GM23248 (cell line): ENCODE measurements at regions not wholly inside any gene's neighbourhood (a gene's known extent, or its start where the extent isn't known, plus 50 kb on each side); places are given as distances from the start of the nearest gene placed in this dataset.

Source experiments
- DNase-seq: peaks from one replicate; pipeline ENCODE4 v3.0.0-alpha.2; 2015
- H2AFZ ChIP-seq: fragments of 200-600 bp; sonication (generic); 2 replicates; pipeline ENCODE4 v1.6.1; 2016; ENCODE audit warnings: antibody characterized with exemption
- H3F3A ChIP-seq: fragments of 200-600 bp; sonication (generic); 2 replicates; pipeline ENCODE4 v1.6.1; 2016; ENCODE audit warnings: mild to moderate bottlenecking, antibody characterized with exemption, mixed run types; ENCODE audit not compliant: insufficient read depth
- H3K27ac ChIP-seq: fragments of 200-600 bp; sonication (generic); 2 replicates; pipeline ENCODE4 v1.5.1; 2016; ENCODE audit warnings: mild to moderate bottlenecking
- H3K27me3 ChIP-seq: fragments of 200-600 bp; sonication (generic); replicated peaks from 2 replicates; pipeline ENCODE4 v1.6.1; 2016; ENCODE audit warnings: mild to moderate bottlenecking; ENCODE audit not compliant: insufficient read depth
- H3K36me3 ChIP-seq: fragments of 200-600 bp; sonication (generic); 2 replicates; pipeline ENCODE4 v1.6.1; 2016; ENCODE audit warnings: low read depth, mild to moderate bottlenecking
- H3K4me1 ChIP-seq: fragments of 200-600 bp; sonication (generic); 2 replicates; pipeline ENCODE4 v1.6.1; 2016; ENCODE audit warnings: mild to moderate bottlenecking; ENCODE audit not compliant: insufficient read depth
- H3K4me2 ChIP-seq: fragments of 200-600 bp; sonication (generic); one replicate; pipeline ENCODE4 v1.6.1; 2016; ENCODE audit warnings: mild to moderate bottlenecking; ENCODE audit not compliant: unreplicated experiment
- H3K4me3 ChIP-seq: fragments of 200-600 bp; sonication (generic); 2 replicates; pipeline ENCODE4 v1.5.1; 2016; ENCODE audit warnings: mild to moderate bottlenecking
- H3K79me2 ChIP-seq: fragments of 200-600 bp; sonication (generic); 2 replicates; pipeline ENCODE4 v1.6.1; 2016; ENCODE audit warnings: mild to moderate bottlenecking; ENCODE audit not compliant: insufficient read depth
- H3K9ac ChIP-seq: fragments of 200-600 bp; sonication (generic); 2 replicates; pipeline ENCODE4 v1.6.1; 2016; ENCODE audit warnings: mild to moderate bottlenecking
- H3K9me2 ChIP-seq: fragments of 200-600 bp; sonication (generic); 2 replicates; pipeline ENCODE4 v1.6.1; 2016; ENCODE audit warnings: mixed run types, mild to moderate bottlenecking, moderate library complexity; ENCODE audit not compliant: insufficient read depth
- H3K9me3 ChIP-seq: fragments of 200-600 bp; sonication (generic); one replicate; pipeline ENCODE4 v1.6.1; 2017; ENCODE audit warnings: low read depth
- H4K20me1 ChIP-seq: fragments of 200-600 bp; sonication (generic); 2 replicates; pipeline ENCODE4 v1.6.0; 2016; ENCODE audit not compliant: insufficient read depth
- EZH2 ChIP-seq: fragments of 200-600 bp; sonication (generic); IDR thresholded peaks from 2 replicates; pipeline ENCODE4 v1.6.1; 2018; ENCODE audit warnings: antibody characterized with exemption, mild to moderate bottlenecking; ENCODE audit not compliant: insufficient read depth, poor library complexity, severe bottlenecking
- EZH2phosphoT487 ChIP-seq: fragments of 200-600 bp; sonication (generic); IDR thresholded peaks from 2 replicates; pipeline ENCODE4 v1.6.1; 2018; ENCODE audit warnings: antibody characterized with exemption, moderate library complexity, mild to moderate bottlenecking, low read depth; ENCODE audit not compliant: insufficient read depth
- WGBS, 2 experiments: methylation state at CpG; one replicate each; pipeline ENCODE4 v1.1.6; 2015 to 2017; ENCODE audit warnings: low lambda C conversion rate in 2 of 2, low coverage in 1 of 2; ENCODE audit errors: missing lambda C conversion rate in 2 of 2; 5-methylcytosine and 5-hydroxymethylcytosine counted together
- in situ Hi-C: fragments of 300-500 bp; cut with MboI; formaldehyde crosslinking; loops from 2 replicates; pipeline ENCODE4 v1.15.0; 2020

DNA sequence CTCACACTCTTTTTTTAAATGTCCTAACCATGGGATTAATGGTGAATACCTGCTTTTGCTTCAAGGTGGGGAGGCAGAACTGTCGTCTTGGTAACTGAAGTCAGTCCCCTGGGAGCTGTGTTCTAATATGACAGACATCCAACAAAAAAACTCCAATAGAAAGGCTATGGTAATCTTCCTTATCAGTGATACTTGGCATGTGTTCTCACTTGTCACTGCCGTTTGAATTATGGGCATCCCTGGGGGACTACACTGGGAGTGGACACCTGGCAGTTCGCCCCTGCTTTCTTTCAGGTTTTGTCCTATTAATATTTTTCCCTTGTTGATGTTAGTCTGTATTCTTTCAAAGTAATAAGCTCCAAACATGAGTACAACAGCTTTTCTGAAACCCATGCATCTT, 252.6 kb downstream of the SLITRK5 start:
- H3K36me3 ChIP-seq, result no peaks in the 10 kb centered on the region
- no peak for TF ChIP-seq EZH2
- no peak for TF ChIP-seq EZH2phosphoT487
- H3K9ac ChIP-seq, result no peak overlapping the region
- H3K27me3 ChIP-seq, result no peaks in the 10 kb centered on the region
- no peaks in the 10 kb centered on the region; the same call in 1 of the 2 replicates for H3K9me2 ChIP-seq
- H3K27ac ChIP-seq, result no peak overlapping the region
- 16 to 18% methylated on average over 3 of the region's 3 CpGs for WGBS, 2 experiments
- H3K4me1 ChIP-seq, result no peaks in the 10 kb centered on the region
- no peak overlapping the region for H2AFZ ChIP-seq
- no peak overlapping the region for H3K4me3 ChIP-seq
- H3K79me2 ChIP-seq, result no peaks in the 10 kb centered on the region
- H3K4me2 ChIP-seq, result no peak overlapping the region
- in situ Hi-C loops, result no loop called here
- H3K9me3 ChIP-seq, result no peaks in the 10 kb centered on the region
- H3F3A ChIP-seq, result no peaks in the 10 kb centered on the region
- DNase-seq, result no peak
- no peaks in the 10 kb centered on the region for H4K20me1 ChIP-seq

DNA sequence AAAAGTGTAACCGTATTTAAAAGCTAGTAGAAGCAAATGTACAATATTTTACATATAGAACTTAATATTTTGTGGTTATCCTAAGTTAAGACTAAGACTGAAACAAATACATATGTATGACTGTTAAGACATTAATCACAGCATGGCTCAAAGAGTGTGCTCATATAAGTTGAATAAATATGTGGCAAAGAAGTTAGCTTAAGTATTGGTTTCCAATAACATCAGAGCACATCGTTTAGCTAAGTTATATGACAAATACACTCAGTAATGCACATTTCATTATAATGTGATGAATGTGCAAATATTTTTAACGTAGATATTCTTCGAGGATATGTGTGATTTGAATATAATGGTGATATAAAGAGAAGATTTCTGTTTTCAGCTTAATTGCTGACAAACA, 253.8 kb downstream of the SLITRK5 start:
- WGBS, 2 experiments, result 19 to 20% methylated on average over 4 of the region's 4 CpGs
- H3K9me3 ChIP-seq, result no peaks in the 10 kb centered on the region
- H4K20me1 ChIP-seq, result no peaks in the 10 kb centered on the region
- no peak overlapping the region for H2AFZ ChIP-seq
- no peaks in the 10 kb centered on the region; the same call in 1 of the 2 replicates for H3K9me2 ChIP-seq
- TF ChIP-seq EZH2phosphoT487 (no peak), EZH2 (no peak)
- no peak overlapping the region for H3K27ac ChIP-seq
- no peaks in the 10 kb centered on the region for H3K36me3 ChIP-seq
- H3K4me1 ChIP-seq, result no peaks in the 10 kb centered on the region
- H3K27me3 ChIP-seq, result no peaks in the 10 kb centered on the region
- no peaks in the 10 kb centered on the region for H3F3A ChIP-seq
- H3K9ac ChIP-seq, result no peak overlapping the region
- in situ Hi-C loops, result no loop called here
- no peak overlapping the region for H3K4me3 ChIP-seq
- no peak overlapping the region for H3K4me2 ChIP-seq
- DNase-seq, result no peak
- H3K79me2 ChIP-seq, result no peaks in the 10 kb centered on the region

DNA sequence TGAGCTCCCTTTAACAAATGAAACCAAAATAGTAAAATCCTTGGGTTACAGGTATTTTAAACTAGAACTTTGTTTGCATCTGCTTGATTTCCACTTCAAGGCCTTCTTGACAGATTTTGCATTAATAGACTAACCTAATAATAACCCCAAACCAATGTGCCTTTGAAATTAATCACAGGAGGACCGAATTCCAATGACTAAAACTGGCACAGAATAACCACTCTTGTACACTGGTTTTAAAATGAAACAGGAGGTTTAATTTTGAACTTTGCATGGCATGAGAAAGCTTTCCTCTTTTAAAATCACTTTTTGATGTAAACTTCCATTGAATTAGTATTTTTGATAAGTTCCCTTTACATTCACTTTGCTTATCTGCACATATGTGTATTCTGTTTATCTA, 269.6 kb downstream of the SLITRK5 start:
- 4 to 10% methylated on average over 1 of the region's 1 CpG for WGBS, 2 experiments

DNA sequence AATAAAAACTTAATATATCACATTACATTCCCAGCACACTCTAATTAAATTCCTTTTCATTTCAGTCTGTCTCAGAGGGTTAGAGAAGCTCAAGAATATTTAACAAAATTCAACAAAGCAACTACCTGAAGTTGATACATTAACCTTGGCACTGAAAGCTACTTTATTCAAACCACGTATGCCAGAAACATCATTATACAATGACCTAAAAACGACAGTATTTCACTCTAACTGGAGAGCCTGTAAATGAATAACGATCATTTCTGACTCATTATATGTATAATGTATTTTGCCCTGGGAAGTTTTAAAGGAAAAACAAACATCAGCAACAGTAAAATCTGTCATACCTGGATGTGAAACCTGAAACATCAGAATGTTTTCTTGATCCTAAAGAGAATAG, 270.1 kb downstream of the SLITRK5 start:
- Histone ChIP-seq H3K9me3 (no peaks in the 10 kb centered on the region), H3K4me2 (no peak overlapping the region), H3K4me3 (no peak overlapping the region), H3K4me1 (no peaks in the 10 kb centered on the region), H3K9me2 (no peaks in the 10 kb centered on the region), H4K20me1 (no peaks in the 10 kb centered on the region), H3K79me2 (no peaks in the 10 kb centered on the region), H3K9ac (no peak overlapping the region), H3K27me3 (no peaks in the 10 kb centered on the region), H2AFZ (no peak overlapping the region), H3F3A (no peaks in the 10 kb centered on the region), H3K36me3 (no peaks in the 10 kb centered on the region), H3K27ac (no peak overlapping the region)
- no peak for DNase-seq
- in situ Hi-C loops, result no loop called here
- 12 to 13% methylated on average over 3 of the region's 3 CpGs for WGBS, 2 experiments
- no peak for TF ChIP-seq EZH2phosphoT487
- TF ChIP-seq EZH2, result no peak

More for the DNA sequence above, 269.6 kb downstream of the SLITRK5 start:
- H3K27ac ChIP-seq, result no peak overlapping the region
- H3K4me3 ChIP-seq, result no peak overlapping the region
- DNase-seq, result no peak
- H3K4me2 ChIP-seq, result no peak overlapping the region
- no peak overlapping the region for H3K9ac ChIP-seq
- no peaks in the 10 kb centered on the region for H3K9me3 ChIP-seq
- in situ Hi-C loops, result no loop called here
- H3K9me2 ChIP-seq, result no peaks in the 10 kb centered on the region
- H4K20me1 ChIP-seq, result no peaks in the 10 kb centered on the region
- TF ChIP-seq EZH2 (no peak), EZH2phosphoT487 (no peak)
- H3K4me1 ChIP-seq, result no peaks in the 10 kb centered on the region
- no peaks in the 10 kb centered on the region for H3K36me3 ChIP-seq
- no peaks in the 10 kb centered on the region for H3K27me3 ChIP-seq
- no peak overlapping the region for H2AFZ ChIP-seq
- H3F3A ChIP-seq, result no peaks in the 10 kb centered on the region
- no peaks in the 10 kb centered on the region for H3K79me2 ChIP-seq

DNA sequence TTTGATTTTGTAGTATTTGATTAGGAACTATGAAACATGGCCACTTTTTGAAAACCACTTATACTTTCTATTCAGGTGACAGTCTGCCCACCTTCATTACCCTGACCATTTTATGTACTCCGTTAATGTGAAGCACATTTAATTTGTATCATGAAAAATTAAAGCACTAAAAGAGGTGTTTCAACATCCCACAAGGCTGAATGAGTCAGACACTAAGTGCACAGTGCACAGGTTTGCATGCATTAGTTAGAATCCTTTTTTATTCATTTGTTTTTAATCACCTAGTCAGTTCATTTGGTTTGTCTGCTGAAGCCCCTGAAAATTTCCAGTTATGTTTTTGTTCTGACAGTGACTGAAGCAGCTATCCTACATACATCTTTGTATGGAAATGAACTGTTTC, 271.0 kb downstream of the SLITRK5 start:
- in situ Hi-C loops, result no loop called here
- H3K4me1 ChIP-seq, result no peaks in the 10 kb centered on the region
- H3F3A ChIP-seq, result no peaks in the 10 kb centered on the region
- 11% methylated on average over 1 of the region's 1 CpG for WGBS, 2 experiments
- H4K20me1 ChIP-seq, result no peaks in the 10 kb centered on the region
- DNase-seq, result no peak
- no peak overlapping the region for H2AFZ ChIP-seq
- no peak overlapping the region for H3K27ac ChIP-seq
- no peaks in the 10 kb centered on the region for H3K36me3 ChIP-seq
- no peaks in the 10 kb centered on the region for H3K79me2 ChIP-seq
- H3K4me2 ChIP-seq, result no peak overlapping the region
- H3K27me3 ChIP-seq, result no peaks in the 10 kb centered on the region
- H3K9me2 ChIP-seq, result no peaks in the 10 kb centered on the region
- TF ChIP-seq EZH2, result no peak
- no peak for TF ChIP-seq EZH2phosphoT487
- no peak overlapping the region for H3K4me3 ChIP-seq
- no peak overlapping the region for H3K9ac ChIP-seq
- no peaks in the 10 kb centered on the region for H3K9me3 ChIP-seq
